ENCODE measurements at regions not wholly inside any gene's neighbourhood (a gene's known extent, or its start where the extent isn't known, plus 50 kb on each side); places are given as distances from the start of the nearest gene placed in this dataset.
A peak's percentile ranks its signal among the peaks of the same experiment; 100 is the strongest.

DNA sequence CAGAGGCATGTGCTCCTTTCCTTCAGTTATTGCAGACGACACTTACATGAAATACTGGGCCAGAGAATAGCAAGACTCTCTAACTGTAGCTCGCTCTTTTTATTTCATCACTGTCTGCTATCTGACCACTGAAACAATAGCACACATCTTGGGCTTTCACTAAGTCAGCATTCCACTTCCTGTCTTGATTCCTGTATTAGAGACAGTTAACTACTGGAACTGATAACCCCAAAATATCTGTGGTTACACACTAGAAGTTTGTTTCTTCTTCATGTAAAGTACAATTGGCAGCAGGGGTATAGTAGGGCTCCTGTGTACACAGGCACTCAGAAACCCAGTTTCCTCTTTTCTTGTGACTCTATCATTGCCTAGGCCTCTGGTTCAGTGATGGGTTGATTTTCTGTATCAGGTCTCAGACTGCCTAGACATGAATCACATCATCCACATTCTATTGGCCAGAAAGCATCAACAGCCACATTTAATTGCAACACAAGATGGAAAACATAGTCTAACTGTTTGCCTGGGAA lies 230.2 kb upstream of the CD96 start:
- peak in 1 of 2 donors; percentile 31 for DNase-seq (ENCODE audit: low read depth in 2 of 2)

DNA sequence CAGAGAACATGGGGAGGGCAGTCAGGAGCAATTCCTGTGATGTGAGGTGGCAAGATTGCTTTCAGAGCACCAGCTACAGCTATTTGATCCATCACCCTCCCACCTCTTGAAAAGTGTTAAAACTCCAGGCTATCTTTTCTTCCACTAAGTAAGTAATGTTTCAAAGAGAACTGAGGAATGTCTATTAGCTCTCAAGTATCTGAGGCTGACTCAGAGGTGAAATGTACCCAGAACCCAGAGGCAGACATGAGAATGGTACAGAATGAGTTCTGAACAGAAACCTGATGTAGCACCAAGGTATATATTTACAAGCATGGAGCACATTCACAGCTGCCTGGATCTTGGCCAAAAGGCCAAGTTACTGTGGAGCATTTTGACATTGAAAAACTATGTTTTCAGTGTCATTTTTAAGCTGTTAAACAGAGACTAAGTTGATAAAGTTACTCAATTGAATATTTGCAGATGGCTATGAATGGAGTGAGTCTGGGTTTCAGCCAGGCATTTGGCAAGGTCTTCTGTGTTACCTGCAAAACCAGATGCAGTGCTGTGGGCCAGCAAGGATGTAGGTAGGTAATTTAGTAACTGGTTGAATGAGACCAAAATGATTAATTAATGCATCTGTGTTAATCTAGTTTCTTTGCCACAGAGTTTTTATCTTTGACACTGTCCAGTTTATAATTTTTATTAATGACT lies 227.7 kb upstream of the CD96 start:
- DNase-seq (ENCODE audit: low read depth in 2 of 2) = no peak

DNA sequence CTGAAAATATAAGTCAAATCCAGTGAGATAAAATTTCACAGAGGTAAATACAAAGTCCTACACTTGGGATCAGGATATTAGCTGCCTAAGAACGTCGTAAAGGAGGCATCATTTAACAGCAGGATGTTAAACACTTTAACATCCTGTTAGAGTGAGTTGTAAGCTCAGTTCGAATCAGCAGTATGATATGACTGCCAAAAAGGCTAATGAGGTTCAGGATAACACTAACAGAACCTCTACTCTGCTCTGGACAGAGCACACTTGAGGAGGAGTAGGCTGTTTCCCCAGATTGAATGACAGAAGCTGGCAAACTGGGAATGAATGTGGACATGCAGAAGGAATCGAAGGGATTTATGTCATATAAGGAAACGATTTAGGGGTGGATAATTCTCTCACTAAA lies 227.1 kb upstream of the CD96 start:
- DNase-seq (ENCODE audit: low read depth in 2 of 2) = no peak

DNA sequence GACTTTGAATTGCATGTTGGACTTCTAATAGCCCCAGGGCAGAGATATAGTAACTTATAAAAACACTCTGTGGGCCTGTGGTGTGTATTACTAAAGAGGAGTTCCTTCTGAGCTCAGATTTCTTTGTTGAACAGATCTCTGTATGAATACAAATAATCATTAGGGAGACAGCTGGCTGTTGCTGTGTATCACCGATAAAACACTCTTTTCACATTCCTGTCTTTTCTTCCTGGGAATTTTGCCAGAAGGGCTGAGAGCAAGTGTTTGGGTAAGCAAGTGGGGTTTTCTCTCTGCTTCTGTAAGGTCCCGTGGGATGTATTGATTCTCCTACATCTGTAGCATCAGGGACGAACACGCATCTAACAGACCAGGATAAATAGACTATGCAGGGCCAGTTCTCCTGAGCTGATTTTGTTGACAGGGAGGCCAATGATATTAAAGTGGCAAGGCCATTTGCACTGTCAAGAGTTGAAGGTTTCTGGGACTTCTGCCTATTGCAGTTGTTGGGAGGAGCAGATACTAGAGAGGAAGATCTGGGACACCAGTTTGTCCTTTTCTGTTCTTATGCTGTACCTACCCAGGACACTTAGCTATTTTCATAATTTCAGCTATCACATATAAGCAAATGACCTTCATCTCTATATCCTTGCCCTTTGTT lies 225.9 kb upstream of the CD96 start:
- no peak for DNase-seq (ENCODE audit: low read depth in 2 of 2)

DNA sequence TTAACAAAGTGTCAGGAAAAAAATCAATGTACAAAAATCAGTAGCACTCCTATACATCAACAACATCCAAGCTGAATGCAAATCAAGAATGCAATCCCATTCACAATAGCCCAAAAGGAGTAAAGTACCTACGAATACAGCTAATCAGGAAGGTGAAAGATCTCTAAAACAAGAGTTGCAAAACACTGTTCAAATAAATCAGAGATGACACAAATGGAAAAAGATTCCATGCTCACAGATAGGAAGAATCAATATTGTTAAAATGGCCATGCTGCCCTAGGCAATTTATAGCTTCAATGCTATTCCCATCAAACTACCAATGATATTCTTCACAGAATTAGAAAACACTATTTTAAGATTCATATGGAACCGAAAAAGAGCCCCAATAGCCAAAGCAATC lies 223.7 kb upstream of the CD96 start:
- DNase-seq (ENCODE audit: low read depth in 2 of 2) = no peak

DNA sequence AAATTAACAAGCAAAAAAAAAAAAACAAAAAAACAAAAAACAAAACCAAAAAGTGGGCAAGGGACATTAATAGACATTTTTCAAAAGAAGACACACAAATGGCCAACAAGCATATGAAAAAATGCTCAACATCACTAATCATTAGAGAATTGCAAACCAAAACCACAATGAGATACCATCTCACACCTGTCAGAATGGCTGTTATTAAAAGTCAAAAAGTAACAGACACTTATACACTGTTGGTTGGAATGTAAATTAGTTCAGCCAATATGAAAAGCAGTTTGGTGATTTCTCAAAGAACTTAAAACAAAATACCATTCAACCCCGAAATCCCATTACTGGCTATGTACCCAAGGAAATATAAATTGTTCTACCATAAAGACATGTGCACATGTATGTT lies 222.4 kb upstream of the CD96 start:
- DNase-seq (ENCODE audit: low read depth in 2 of 2) = no peak

DNA sequence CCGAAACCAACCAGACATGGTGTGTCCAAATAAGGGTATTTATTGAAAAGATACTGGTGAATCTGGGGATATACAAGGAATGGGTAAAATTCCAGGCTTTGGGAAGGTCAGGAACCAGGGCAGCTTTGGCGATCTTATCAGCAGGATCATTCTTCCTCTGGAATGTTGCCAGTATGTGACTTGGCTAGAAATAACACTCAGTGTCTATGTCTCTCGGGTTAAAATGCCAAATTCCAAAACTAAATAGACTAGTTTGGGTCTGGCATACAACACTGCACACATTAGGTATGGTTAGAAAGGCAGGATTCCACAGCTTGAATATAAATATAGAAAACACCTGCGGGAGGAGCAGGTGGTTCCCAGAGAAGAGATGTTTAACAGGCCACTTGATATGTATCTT lies 220.2 kb upstream of the CD96 start:
- DNase-seq (ENCODE audit: low read depth in 2 of 2) = peak; percentile 57 to 61

DNA sequence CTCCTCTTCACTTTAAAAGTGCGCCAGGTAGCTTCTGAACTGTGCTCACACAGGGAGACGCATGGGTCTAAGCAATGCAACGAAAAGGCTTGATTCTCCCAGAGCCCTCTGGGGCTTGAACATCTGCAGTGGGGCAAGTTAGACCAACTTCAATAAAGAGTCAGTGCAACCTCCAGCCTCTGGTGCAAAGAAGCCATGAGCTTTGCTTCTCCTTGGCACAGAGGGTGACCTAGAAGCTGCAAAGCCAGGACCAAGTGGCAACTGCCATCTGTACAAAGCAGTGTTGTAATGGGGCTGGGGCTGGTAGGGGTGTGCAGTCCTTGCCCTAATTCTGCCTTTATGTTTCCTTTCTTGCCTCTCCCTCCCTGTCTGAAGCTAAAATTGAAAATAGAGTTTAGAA lies 219.0 kb upstream of the CD96 start:
- DNase-seq (ENCODE audit: low read depth in 2 of 2) = no peak

DNA sequence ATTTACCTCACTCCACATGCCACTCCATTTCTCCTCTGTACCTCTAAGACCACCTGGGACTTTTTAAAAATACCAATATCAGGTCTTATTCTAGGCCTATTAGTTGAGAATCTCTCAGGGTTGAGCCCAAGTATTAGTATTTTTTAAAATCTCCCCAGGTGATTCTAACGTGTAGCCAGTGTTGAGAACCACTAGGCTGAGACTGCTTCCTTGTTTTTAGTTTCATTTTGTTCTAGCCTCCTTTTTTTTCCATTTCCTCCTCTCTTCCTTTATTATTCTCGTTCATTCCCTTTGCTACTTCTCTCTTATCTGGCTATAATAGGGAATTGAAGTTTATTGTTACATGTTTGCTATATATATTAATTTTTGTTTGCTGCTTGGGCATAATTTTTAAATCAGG lies 217.8 kb upstream of the CD96 start:
- DNase-seq (ENCODE audit: low read depth in 2 of 2) = peak in 1 of 2 donors; percentile 18

DNA sequence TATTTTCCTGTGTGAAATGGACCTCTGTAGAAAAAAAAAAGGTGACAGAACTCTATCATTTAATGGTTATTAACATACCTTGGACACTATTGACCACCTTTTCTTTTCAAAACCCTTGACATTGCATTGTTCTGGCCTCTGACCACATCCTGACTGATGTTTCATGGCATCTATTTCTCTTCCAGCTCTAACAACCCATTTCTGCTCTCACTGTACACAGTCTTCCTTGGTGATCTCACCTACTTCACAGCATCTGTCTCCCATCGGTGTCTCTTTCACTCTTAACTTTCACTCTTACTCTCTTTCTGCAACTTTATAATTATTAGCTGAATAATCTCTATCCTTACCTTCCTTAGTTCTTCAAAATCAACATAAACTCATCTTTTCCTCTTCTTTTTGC lies 217.4 kb upstream of the CD96 start:
- DNase-seq (ENCODE audit: low read depth in 2 of 2) = no peak

DNA sequence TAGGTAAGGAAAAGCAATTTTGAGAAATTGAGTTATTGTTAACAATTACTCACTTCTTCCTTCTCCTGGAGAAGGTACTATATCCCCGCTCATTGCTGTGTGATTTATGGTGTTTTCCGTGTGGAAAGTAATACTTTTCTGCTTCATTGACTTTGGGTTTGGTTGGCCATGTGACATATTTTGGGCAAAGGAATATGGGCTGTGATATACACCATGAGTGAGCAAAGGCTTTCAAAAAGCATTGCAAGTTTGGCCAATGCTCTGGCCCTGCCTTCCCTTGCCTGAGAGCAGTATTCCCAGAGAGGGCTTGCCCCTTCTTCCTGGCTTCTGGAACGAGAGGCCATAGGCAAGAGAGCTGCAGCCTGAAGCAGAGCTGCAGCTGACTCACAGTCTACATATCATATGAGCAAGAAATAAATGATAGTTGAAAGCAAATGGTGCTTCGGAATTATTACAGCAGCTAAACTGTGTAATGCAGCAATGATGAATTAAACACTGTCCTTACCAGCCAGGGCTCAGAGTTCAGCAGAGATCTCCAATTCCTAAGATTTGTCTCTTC lies 216.8 kb upstream of the CD96 start:
- DNase-seq (ENCODE audit: low read depth in 2 of 2) = no peak

DNA sequence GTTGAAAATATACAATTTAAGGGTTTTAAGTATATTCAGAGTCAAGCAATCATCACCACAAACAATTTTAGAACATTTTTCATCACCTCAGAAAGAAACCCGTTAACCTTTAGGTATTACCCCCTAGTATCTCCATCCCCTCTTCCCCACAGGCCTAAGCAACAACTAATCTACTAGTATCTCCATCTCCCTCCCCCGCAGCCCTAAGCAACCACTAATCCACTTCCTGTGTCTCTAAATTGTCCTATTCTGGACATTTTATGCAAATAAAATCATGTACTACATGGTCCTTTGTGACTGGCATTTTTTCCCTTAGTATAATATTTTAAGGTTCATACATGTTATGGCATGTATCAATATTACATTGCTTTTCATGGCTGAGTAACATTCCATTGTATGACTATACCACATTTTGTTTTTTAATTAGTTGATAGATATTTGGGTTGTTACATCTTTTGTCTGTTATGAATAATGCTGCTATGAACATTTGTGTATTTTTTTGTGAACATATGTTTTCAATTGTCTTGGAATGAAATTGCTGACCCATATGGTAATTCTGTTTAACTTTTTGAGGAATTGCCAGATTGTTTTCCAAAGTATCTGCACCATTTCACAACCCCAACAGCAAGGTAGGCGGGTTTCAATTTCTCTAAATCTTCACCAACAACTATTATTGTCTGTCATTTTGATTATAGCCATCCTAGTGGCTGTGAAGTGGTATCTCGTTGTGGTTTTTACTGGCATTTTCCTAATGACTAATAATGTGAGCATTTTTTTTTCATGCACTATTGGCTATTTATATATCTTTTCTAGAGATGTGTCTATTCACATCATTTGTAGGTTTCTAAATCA lies 215.6 kb upstream of the CD96 start:
- DNase-seq (ENCODE audit: low read depth in 2 of 2) = no peak

DNA sequence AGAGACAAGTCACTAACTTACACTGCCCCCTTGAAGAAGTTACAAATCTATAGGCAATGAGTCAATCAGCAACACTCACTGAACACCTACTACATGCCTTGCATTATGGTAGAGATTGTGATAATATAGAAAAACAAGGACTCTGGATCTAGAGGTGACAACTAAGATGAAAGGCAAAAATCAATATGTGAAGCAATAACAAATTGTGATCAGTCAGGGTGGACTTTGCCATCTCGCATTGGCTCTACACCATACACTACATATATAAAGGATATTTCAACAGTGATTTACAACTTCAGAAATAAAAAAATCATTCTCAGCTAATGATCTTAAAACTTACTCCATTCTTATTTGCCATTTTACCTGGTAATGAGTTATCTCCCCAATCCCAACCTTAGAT lies 210.7 kb upstream of the CD96 start:
- no peak for DNase-seq (ENCODE audit: low read depth in 2 of 2)

DNA sequence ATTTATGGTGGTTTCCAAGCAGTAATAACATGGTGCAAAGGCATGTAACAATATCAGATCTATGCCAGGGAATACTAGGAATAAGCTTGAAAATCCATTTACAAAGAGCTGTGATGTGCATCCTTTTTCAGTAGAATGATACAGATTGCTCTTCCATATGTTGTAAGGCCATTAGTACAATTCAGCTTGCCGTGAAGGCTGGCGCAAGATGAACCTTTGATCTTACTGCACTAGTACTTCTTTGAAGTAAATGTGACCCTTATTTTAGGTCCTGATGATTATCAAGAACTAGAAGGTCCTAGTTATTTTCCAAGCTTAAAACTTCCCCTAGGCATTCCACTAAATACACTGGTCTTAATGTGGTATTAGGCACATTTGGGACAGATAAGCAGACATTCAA lies 210.1 kb upstream of the CD96 start:
- no peak for DNase-seq (ENCODE audit: low read depth in 2 of 2)

DNA sequence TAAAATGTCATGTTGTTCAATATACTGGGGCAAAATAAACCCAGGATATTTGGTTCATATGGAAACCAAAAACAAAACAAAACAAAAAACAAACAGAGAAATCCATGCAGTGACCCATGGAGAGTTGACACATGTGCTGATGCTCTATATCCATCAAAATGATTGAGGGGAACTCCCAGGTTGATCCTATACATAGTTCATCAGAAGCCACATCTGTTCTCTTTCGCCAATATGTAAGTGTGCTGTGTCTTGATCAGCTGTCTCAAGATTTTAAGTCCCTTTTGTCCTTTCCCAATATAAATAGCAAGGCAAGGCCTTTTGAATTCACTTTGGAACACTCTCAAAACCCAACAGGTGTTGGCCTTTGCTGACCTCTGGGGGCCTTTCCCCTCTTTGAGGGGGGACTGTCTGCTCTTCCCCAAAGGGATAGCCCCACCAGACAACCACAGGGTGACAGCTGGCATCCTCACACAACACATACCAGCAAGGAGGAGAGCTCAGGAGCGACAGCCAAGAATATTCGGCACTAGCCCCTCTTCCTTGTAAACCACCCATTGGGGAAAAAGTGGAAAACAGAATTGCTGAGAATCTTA lies 209.4 kb upstream of the CD96 start:
- DNase-seq (ENCODE audit: low read depth in 2 of 2) = no peak

DNA sequence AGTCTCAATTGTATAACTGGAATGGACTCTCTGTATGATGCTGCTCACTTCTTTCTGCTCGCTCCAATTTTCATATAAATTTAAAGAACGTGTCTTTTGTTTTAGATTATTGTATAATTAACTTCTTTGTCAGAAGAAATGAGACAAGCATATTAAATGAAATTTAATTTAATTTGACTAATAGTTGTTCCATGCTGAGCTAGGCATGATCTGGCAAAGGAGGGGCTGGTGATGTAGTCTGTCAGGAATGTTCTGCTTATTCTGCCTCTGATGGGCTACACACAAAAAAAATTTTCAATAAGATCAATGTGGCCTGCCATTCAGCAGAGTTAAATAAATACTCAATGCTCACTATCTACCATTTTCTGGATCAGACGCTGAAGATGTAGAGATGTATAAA lies 208.4 kb upstream of the CD96 start:
- no peak for DNase-seq (ENCODE audit: low read depth in 2 of 2)

DNA sequence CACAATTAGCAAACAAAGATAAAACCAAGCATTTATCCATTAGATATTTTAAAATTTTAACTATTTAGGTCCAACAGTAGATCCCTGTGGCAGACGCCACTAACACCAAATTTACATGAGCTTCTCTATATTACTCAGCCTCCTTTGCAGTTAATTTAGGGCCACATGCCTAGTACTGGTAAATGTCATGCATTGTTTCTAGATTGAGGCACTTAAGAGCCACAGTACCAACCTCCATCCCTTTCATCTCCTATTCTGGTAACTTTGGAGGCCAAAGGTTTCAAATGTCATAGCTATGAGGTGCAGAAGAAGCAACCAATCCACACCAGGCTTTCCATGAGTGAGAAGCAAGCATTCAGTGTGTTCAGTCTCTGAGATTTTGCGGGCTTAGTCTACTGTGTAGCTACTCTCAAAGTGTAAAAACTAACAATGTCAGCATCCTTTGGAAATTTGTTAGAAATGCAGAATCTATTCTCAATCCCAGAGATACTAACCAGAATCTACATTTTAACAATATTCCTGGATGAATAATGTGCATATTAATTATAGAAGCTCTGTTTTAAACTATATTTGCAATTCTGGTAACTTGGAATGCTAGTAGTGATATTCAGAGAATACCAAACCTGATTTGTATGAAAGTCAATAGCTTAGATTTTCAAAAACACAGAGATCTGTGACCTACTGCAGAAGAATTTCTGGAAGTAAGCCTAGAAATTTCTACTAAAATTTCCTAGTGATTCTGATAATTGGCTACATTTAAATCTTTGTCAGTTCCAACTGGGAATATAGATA lies 206.3 kb upstream of the CD96 start:
- DNase-seq (ENCODE audit: low read depth in 2 of 2) = no peak

DNA sequence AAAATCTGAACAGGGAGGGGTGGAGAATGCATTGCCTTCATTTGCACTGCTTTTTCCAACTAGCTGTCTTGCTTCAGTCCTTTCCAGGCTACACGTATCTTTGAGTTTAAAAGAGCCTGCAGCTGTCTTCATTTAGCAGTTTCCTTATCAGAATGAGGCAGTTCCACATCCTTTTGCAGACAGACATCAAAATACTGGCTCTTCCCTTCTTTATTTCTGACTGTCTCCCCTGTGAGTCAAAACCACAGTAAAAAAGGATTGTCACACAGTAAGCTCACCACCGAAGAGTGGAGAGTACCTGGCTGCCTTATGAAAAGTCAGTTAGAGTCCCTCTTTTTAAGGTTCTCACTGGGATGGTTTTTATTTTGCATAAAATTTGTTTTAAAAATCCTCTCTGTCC lies 205.5 kb upstream of the CD96 start:
- DNase-seq (ENCODE audit: low read depth in 2 of 2) = no peak

DNA sequence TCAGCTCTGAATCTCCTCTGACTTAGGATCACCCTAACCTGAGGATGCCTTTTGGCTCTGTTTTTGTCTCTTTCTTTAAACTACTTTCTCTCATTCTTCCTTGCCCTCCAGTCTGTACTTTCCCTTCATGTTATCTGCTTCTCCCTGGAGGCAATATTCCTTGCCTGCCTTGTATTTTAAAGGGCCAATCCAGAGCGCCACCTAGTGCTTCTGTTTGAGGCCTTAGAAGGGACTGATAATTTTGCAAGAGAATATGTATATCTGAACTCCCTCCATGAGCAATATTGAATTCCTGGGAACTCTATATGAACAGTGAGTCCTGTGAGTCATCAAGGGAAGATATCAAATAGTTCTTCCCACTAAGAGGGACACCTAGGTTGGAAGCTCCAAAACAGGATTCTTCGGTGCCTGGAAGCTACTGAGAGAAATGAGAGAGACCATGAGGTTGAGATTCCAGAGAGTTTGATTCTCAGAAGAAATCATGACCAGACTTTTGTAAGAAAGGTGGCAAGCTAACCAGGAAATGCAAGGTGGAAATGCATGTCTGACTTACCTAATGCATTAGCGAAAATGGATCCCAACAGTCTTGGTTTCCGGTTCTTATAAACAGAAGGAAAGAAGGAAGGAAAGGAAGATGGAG lies 203.8 kb upstream of the CD96 start:
- DNase-seq (ENCODE audit: low read depth in 2 of 2) = peak; percentile 75 to 84

DNA sequence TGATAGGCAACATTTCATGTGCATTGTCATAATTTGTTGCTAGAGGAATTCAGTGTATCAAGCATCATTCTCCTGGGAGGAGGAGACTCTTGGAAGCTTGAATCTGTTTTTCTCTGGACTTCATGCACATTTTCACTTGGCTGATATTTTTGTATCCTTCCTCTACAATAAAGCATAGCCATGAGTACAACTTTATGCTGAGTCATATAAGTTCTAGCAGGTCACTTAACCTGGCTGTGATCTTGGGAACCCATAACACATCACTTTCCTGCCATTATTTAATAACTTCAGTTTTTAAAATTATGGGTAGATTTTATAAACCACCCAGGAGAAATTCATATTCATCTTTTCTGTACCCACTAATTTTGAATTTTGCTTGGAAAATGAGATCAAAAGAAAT lies 203.0 kb upstream of the CD96 start:
- DNase-seq (ENCODE audit: low read depth in 2 of 2) = no peak
